ENCODE measurements at regions not wholly inside any gene's neighbourhood (a gene's known extent, or its start where the extent isn't known, plus 50 kb on each side); places are given as distances from the start of the nearest gene placed in this dataset.
"Not testable (repeated sequence)": the region's sequence is repeated elsewhere in the genome, so short reads cannot be mapped to it uniquely, and the experiment has no call there.

DNA sequence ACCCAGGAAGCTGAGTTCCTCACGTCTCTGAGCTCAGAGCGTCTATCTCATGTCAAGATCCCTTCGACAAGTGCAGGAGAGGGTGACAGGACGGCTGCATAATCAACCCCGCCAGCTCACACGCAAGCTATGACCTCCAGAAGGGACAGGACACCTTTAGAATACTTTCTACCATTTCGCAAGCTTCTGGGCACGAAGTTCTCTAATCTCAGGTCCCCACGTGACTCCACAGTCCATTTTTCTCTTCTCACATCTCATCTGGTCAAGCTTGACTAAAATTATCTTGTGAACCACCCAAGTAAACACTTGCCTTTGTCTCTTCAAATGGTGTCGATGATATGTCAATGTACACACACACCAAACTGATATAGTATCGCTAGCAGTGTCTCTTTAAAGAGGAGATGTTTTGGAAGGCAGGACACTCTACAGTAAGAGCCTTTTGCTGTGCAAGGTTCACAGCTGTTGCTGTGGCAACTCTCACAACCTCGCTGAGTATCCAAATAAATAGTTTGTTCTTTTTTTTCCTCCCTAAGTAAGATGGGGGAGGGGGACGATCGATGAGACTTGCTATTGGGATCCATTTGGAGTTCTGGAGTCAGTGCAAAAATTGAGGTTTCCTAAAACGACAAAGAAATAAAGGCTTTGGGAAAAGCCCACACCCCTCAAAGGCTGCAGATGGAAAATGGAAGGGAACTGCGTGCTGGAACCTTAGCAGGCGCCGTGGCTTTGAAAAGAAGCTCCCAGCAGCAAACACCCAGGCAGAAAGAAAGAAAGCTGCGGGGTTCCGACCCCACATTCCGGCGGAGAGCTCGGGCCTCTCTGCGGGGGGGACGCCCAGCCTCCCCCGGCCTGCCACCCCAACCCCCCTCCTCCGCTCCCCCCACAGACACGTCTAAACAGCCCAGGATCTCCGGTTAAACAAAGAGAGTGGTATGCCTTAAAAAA is 215.4 kb upstream of the UBASH3B start:
- no peak for DNase-seq

DNA sequence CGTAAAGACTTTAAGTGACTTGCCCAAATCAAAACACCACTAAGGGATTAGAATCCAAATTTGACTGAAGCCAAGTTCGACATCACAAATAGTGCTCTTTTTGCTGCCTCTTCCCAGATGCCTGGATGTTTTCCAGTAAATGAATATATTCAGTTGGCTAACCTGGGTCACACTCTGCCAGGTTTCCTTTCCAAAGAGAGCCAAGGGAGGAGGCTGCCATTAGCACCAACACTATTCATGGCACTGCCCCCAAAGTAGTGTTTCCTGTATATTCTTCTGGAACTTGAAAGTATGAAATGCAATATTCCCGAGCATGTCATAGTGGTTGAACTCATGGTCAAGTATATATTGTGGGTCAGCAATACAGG is 219.3 kb upstream of the UBASH3B start:
- DNase-seq: no peak

- DNase-seq: no peak
These were observed 219.9 kb upstream of the UBASH3B start for GRCh38 chr11:122435540-122436187.

- no peak for DNase-seq
These were observed 220.7 kb upstream of the UBASH3B start for GRCh38 chr11:122434786-122435185.

DNA sequence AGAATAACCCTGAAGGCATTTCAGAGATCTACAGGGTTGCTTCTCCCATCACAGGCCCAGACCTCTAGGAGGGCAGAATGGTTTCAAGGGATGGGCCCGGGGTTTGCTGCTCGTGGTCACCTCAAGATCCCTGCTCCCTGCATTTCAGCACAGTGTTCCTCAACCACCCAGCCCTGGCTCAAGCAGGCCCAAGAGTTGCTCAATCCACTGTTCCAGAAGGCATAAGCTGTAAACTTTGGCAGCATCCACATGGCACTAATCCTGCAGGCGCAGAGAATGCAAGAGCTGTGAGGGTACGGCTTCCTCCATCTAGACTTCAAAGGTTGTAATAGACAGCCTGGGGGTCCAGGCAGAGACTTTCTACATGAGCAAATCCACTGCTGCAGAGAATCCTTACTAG is 225.0 kb upstream of the UBASH3B start:
- no peak for DNase-seq

GRCh38 chr11:122426073-122426472 is 229.4 kb upstream of the UBASH3B start:
- DNase-seq: no peak

DNA sequence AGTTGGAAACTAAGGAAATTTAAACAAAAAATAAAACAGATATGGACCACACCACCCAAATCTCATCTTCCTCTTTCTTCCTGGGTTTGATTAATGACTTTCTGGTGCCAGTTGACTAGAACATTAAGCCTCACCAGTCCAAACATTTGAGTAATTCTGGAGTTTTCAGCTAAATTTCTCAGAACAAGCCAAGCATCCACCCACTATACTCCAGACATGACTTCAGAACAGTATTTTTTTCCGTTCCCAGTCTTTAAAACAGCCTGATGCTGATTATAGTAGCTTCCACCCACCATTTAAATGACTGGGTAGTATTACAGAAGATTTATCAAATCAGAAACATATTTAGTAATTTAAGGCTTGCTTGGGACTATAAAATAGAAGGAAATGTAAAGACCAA is 230.9 kb upstream of the UBASH3B start:
- DNase-seq: no peak

DNA sequence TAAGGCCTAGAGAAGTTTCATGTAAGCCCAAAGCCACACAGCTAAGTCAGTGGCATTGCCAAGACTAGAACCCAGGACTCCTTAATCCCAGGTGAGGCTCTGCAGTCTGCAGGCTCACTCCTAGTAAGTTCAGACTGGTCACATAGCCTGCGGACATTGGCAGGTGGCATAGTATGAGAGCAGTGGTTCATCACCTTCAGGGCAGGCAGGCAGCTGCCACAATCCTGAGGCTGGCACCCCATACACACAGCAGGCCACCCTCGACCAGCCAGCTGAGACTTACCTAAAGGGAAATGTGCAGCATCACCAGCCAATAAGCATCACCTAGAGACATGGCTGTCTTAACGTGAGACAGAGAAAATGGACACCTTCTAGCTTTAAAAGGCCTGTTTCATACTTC is 231.6 kb upstream of the UBASH3B start:
- DNase-seq: no peak

DNA sequence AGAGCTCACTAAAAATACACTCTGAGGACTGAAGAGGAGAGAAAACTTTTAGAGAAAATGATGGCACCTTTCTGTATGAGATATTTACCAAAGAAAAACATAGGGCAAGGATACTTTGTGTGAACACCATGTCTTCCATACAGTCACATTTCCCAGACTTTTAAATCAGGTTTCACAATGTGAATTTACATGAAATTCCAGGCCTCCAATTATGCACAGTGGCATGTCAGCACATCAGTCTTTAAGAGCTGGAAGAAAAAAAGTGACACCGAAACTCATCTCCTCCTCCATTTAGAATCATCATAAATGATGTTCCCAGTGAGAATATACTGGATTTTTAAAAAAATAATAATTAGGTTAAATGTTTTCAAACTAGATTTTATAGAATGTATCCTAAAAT is 232.2 kb upstream of the UBASH3B start:
- no peak for DNase-seq

DNA sequence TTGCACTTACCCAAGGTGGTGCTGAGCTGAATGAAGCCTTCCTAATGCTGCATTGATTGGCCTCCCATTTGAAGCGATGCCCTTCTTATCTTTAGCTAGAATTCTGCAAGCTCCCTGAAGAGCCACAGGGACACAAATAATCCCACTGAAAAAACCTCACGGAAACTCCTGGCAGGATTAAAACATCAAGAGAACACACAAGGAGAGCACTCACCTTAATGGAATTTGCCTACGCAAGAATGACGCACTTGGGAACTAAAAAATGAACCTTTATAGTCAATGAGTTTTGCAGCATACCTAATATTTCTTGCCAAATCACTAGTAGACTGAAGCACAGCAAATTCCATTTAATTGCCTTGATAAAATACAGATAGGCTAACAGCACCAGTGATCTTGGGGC is 232.8 kb upstream of the UBASH3B start:
- no peak for DNase-seq

GRCh38 chr11:122421702-122422101 is 233.8 kb upstream of the UBASH3B start:
- no peak for DNase-seq

DNA sequence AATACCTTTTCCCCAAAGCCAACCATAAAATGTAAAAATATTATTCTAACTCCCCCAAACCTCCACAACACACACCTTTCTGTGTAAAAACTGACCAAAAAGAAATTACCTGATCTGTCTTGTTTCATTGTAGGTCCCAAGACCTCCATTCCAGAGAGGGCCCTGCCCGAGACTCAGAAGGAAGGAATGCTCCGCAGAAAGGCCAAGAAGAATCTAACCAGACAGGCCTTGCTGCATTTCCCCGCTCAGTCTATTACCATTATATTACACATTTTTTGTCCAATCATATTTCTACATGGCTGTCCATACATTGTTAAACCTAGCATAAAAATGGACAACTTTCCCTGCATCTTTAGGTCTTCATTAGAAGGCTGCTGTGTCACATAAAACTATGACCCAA is 237.5 kb upstream of the UBASH3B start:
- DNase-seq: no peak

DNA sequence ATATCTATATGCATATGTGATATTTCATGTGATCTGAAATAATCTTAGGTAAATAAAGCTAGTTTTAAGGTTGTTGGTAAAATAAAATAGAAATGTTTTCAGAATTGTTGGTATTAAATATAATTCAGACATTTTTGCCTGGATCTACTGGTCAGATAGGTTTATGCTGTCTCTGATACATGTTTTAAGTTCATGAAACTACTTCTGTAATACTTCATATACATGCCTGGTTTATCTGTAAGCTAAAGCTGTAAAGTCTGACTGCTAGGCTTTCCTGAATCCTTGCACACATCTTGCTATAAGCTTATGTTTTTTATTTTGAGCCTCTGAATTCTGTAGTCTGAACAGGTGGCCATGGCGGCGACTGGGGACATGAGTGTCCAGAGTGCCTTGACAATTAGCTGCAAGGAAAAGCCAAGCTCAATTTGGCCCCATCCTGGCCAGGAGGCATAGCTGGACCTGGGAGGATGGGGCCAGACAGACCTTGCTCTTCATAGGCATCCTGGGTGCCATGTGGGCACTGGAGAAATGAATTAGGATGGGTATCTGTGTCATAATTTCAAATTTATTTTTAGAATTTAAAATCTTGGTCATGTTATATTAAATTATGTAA is 241.0 kb upstream of the UBASH3B start:
- no peak for DNase-seq

GRCh38 chr11:122413677-122414076 is 241.8 kb upstream of the UBASH3B start:
- DNase-seq: no peak

GRCh38 chr11:122412581-122412980 is 242.9 kb upstream of the UBASH3B start:
- DNase-seq: no peak

GRCh38 chr11:122406466-122406865 is 249.1 kb upstream of the UBASH3B start:
- DNase-seq: no peak

- no peak for DNase-seq
These were observed 249.8 kb upstream of the UBASH3B start for GRCh38 chr11:122405547-122406341.

- DNase-seq: no peak
These were observed 251.0 kb upstream of the UBASH3B start for GRCh38 chr11:122404571-122404970.

DNA sequence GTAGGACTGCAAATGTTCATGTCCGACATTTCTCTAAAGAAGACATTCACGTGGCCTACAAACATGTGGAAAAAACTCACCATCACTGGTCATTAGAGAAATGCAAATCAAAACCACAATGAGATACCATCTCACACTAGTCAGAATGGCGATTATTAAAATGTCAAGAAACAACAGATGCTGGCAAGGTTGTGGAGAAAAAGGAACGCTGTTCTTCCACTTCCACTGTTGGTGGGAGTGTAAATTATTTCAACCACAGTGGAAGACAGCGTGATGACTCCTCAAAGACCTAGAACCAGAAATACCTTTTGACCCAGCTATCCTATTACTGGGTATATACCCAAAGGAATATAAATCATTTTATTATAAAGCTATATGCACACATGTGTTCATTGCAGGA is 253.9 kb upstream of the UBASH3B start:
- not testable (repeated sequence) for DNase-seq

DNA sequence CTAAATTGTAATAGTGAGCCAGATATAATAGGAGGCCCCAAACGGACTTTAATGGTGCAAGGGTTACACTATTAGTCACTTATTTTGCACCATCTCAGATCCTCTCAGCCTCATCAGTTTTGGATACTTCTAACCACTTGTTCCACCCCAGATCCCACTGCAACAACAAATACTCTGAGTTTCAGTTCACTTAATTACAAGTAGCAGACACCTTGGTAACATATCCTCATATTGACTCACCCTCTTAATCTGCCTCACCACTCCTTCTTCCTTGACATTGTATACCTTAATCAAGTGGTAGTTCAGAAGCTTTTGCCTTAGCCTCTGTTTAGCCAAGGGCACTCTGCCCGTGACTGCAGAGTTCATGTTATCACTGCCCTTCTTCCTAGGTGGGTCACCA is 256.1 kb upstream of the UBASH3B start:
- DNase-seq: no peak

DNA sequence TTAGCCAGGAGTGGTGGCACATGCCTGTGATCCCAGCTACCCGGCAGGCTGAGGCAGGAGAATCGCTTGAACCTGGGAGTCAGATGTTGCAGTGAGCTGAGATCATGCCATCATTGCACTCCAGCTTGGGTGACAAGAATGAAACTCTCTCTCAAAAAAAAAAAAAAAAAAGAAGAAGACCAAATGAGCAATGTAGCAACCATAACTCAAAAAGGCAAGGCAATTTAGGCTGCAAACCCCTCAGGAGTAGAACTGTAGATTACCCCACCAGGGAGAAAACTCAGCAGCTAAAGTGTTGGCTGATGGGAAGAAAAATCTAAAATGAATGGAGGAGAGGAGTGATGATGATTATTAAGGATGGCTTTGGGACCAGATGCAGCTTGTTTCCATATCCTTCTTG is 256.7 kb upstream of the UBASH3B start:
- no peak for DNase-seq

GRCh38 chr11:122398167-122398566 is 257.4 kb upstream of the UBASH3B start:
- DNase-seq: no peak

DNA sequence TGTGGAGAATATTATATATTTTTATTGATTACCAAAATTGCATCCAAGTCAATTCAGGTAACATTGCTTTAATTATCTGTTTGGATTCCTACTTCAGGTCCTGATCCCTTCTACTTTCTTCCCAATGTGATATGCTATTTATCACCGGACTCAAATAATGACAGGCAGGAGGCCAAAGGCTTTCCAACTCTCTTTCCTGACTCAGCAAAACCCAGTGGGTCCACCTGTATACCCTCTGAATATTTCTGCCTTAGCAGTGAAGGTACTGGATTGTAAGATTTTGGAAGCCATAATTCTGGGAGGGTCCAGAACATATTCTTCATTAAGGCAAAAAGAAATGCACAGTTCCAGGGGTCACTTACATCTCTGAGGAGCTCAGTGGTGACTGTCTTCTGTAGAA is 260.2 kb upstream of the UBASH3B start:
- DNase-seq: no peak
